Central memory CD8-positive, alpha-beta T cell (primary cell): ENCODE measurements at regions not wholly inside any gene's neighbourhood (a gene's known extent, or its start where the extent isn't known, plus 50 kb on each side); places are given as distances from the start of the nearest gene placed in this dataset.
"Not testable (repeated sequence)": the region's sequence is repeated elsewhere in the genome, so short reads cannot be mapped to it uniquely, and the experiment has no call there.

Experiments
- ATAC-seq: fragments of 150-1000 bp; cut with Tn5 transposase; replicated peaks from 2 replicates; pipeline ENCODE4 v1.10.0; 2022; ENCODE audit warnings: mild to moderate bottlenecking, moderate FRiP score, moderate number of reproducible peaks; ENCODE audit not compliant: poor library complexity, severe bottlenecking; ENCODE audit errors: extremely low read depth
- DNase-seq, 2 donors: peaks; one replicate each; pipeline ENCODE4 v3.0.0; 2021; ENCODE audit warnings: low spot score in 2 of 2
- H3K27ac Mint-ChIP-seq: one replicate; pipeline ENCODE4 v1.8.0; 2022; ENCODE audit warnings: low read depth, mild to moderate bottlenecking, moderate library complexity, mixed read lengths
- H3K27me3 Mint-ChIP-seq: one replicate; pipeline ENCODE4 v1.8.0; 2022; ENCODE audit warnings: mixed read lengths
- H3K36me3 Mint-ChIP-seq: one replicate; pipeline ENCODE4 v1.8.0; 2022; ENCODE audit warnings: mild to moderate bottlenecking, moderate library complexity, mixed read lengths; ENCODE audit not compliant: insufficient read depth
- H3K4me1 Mint-ChIP-seq: one replicate; pipeline ENCODE4 v1.8.0; 2022; ENCODE audit warnings: mixed read lengths
- H3K4me3 Mint-ChIP-seq: one replicate; pipeline ENCODE4 v1.8.0; 2022; ENCODE audit warnings: mild to moderate bottlenecking, moderate library complexity, mixed read lengths
- H3K9me3 Mint-ChIP-seq: one replicate; pipeline ENCODE4 v1.8.0; 2022; ENCODE audit warnings: mixed read lengths

- Mint-ChIP-seq H3K9me3 (no peaks in the 10 kb centered on the region), H3K27ac (no peak overlapping the region), H3K36me3 (no peaks in the 10 kb centered on the region), H3K27me3 (no peaks in the 10 kb centered on the region), H3K4me3 (no peak overlapping the region), H3K4me1 (no peaks in the 10 kb centered on the region)
- ATAC-seq (no peak), DNase-seq (no peak)
Observed at GRCh38 chr1:221040101-221040500, 160.9 kb downstream of the HLX start.

- H3K4me3 Mint-ChIP-seq = no peak overlapping the region
- H3K9me3 Mint-ChIP-seq = no peaks in the 10 kb centered on the region
- no peak for ATAC-seq
- H3K36me3 Mint-ChIP-seq = no peaks in the 10 kb centered on the region
- no peaks in the 10 kb centered on the region for H3K4me1 Mint-ChIP-seq
- H3K27ac Mint-ChIP-seq = no peak overlapping the region
- DNase-seq = no peak
- no peaks in the 10 kb centered on the region for H3K27me3 Mint-ChIP-seq
Observed at GRCh38 chr1:221040691-221041285, 161.5 kb downstream of the HLX start.

GRCh38 chr1:221044538-221044937 is 165.3 kb downstream of the HLX start:
- no peaks in the 10 kb centered on the region for H3K4me1 Mint-ChIP-seq
- H3K36me3 Mint-ChIP-seq = no peaks in the 10 kb centered on the region
- H3K9me3 Mint-ChIP-seq = peaks cover 8% of the 10 kb centered on the region
- DNase-seq (no peak), ATAC-seq (no peak)
- H3K27ac Mint-ChIP-seq = no peak overlapping the region
- no peaks in the 10 kb centered on the region for H3K27me3 Mint-ChIP-seq
- no peak overlapping the region for H3K4me3 Mint-ChIP-seq

GRCh38 chr1:221045151-221045550 is 165.9 kb downstream of the HLX start:
- H3K4me3 Mint-ChIP-seq = no peak overlapping the region
- no peaks in the 10 kb centered on the region for H3K4me1 Mint-ChIP-seq
- no peak for DNase-seq
- H3K27me3 Mint-ChIP-seq = no peaks in the 10 kb centered on the region
- H3K36me3 Mint-ChIP-seq = no peaks in the 10 kb centered on the region
- H3K27ac Mint-ChIP-seq = no peak overlapping the region
- peaks cover 14% of the 10 kb centered on the region for H3K9me3 Mint-ChIP-seq
- ATAC-seq = no peak

- no peak overlapping the region for H3K27ac Mint-ChIP-seq
- ATAC-seq (no peak), DNase-seq (no peak)
- no peak overlapping the region for H3K4me3 Mint-ChIP-seq
- peaks cover 19% of the 10 kb centered on the region for H3K9me3 Mint-ChIP-seq
- no peaks in the 10 kb centered on the region for H3K36me3 Mint-ChIP-seq
- H3K27me3 Mint-ChIP-seq = no peaks in the 10 kb centered on the region
- no peaks in the 10 kb centered on the region for H3K4me1 Mint-ChIP-seq
Observed at GRCh38 chr1:221045842-221046831, 166.9 kb downstream of the HLX start.

- H3K9me3 Mint-ChIP-seq = peaks cover 23% of the 10 kb centered on the region
- H3K36me3 Mint-ChIP-seq, H3K27ac Mint-ChIP-seq, ATAC-seq, H3K27me3 Mint-ChIP-seq, DNase-seq, H3K4me3 Mint-ChIP-seq, H3K4me1 Mint-ChIP-seq: not testable (repeated sequence)
Observed at GRCh38 chr1:221051391-221051790, 172.1 kb downstream of the HLX start.

- Mint-ChIP-seq H3K27me3 (no peaks in the 10 kb centered on the region), H3K4me3 (no peak overlapping the region), H3K36me3 (peaks cover 2% of the 10 kb centered on the region), H3K4me1 (no peaks in the 10 kb centered on the region), H3K27ac (no peak overlapping the region), H3K9me3 (peaks cover 18% of the 10 kb centered on the region)
- DNase-seq (no peak), ATAC-seq (no peak)
Observed at GRCh38 chr1:221053889-221054288, 174.6 kb downstream of the HLX start.

GRCh38 chr1:221059506-221059905 is 180.3 kb downstream of the HLX start:
- no peaks in the 10 kb centered on the region for H3K9me3 Mint-ChIP-seq
- DNase-seq (no peak), ATAC-seq (no peak)

GRCh38 chr1:221063651-221064050 is 184.4 kb downstream of the HLX start:
- DNase-seq = no peak
- Mint-ChIP-seq H3K9me3 (no peaks in the 10 kb centered on the region), H3K4me1 (no peaks in the 10 kb centered on the region), H3K36me3 (no peaks in the 10 kb centered on the region), H3K27me3 (no peaks in the 10 kb centered on the region), H3K27ac (no peak overlapping the region), H3K4me3 (no peak overlapping the region)
- no peak for ATAC-seq

More at GRCh38 chr1:221059506-221059905, 180.3 kb downstream of the HLX start:
- H3K36me3 Mint-ChIP-seq = no peaks in the 10 kb centered on the region
- no peaks in the 10 kb centered on the region for H3K27me3 Mint-ChIP-seq
- H3K4me3 Mint-ChIP-seq = no peak overlapping the region
- H3K4me1 Mint-ChIP-seq = no peaks in the 10 kb centered on the region
- H3K27ac Mint-ChIP-seq = no peak overlapping the region

GRCh38 chr1:221066351-221067001 is 187.2 kb downstream of the HLX start:
- H3K36me3 Mint-ChIP-seq = no peaks in the 10 kb centered on the region
- no peak for ATAC-seq
- H3K4me3 Mint-ChIP-seq = no peak overlapping the region
- no peaks in the 10 kb centered on the region for H3K4me1 Mint-ChIP-seq
- H3K27me3 Mint-ChIP-seq = no peaks in the 10 kb centered on the region
- H3K9me3 Mint-ChIP-seq = no peaks in the 10 kb centered on the region
- no peak for DNase-seq
- no peak overlapping the region for H3K27ac Mint-ChIP-seq

GRCh38 chr1:221067721-221068120 is 188.5 kb downstream of the HLX start:
- Mint-ChIP-seq H3K9me3 (no peaks in the 10 kb centered on the region), H3K27me3 (no peaks in the 10 kb centered on the region), H3K36me3 (no peaks in the 10 kb centered on the region), H3K27ac (no peak overlapping the region), H3K4me3 (no peak overlapping the region), H3K4me1 (no peaks in the 10 kb centered on the region)
- no peak for ATAC-seq
- no peak for DNase-seq

- H3K27ac Mint-ChIP-seq = no peak overlapping the region
- H3K9me3 Mint-ChIP-seq = no peaks in the 10 kb centered on the region
- no peaks in the 10 kb centered on the region for H3K27me3 Mint-ChIP-seq
- no peak overlapping the region for H3K4me3 Mint-ChIP-seq
- no peaks in the 10 kb centered on the region for H3K4me1 Mint-ChIP-seq
- H3K36me3 Mint-ChIP-seq = no peaks in the 10 kb centered on the region
- ATAC-seq (no peak), DNase-seq (no peak)
Observed at GRCh38 chr1:221069178-221069903, 190.1 kb downstream of the HLX start.
